ENCODE measurements at regions not wholly inside any gene's neighbourhood (a gene's known extent, or its start where the extent isn't known, plus 50 kb on each side); places are given as distances from the start of the nearest gene placed in this dataset.

GRCh38 chr4:138414202-138414601 lies 172.1 kb upstream of the SLC7A11 start:
- no peak for TF ChIP-seq EP300 (IDR thresholded peaks at IDR 0.05; ENCODE audit: borderline replicate concordance)
- no peak for TF ChIP-seq RAD21 (IDR thresholded peaks at IDR 0.05; ENCODE audit: low read depth)
- TF ChIP-seq EGR1 (IDR thresholded peaks at IDR 0.05) = no peak
- TF ChIP-seq NFIC (IDR thresholded peaks at IDR 0.05) = no peak
- no peak for TF ChIP-seq CEBPB (IDR thresholded peaks at IDR 0.05)
- TF ChIP-seq MAX (IDR thresholded peaks at IDR 0.05) = no peak
- TF ChIP-seq YY1 (IDR thresholded peaks at IDR 0.05; ENCODE audit: low read depth) = no peak
- no peak for TF ChIP-seq REST (IDR thresholded peaks at IDR 0.05; ENCODE audit: low read depth)
- no peak for TF ChIP-seq ZBTB7A (IDR thresholded peaks at IDR 0.05; ENCODE audit: low read depth)
- no peak for TF ChIP-seq TCF12 (IDR thresholded peaks at IDR 0.05; ENCODE audit: low read depth)
- TF ChIP-seq CREB1 (IDR thresholded peaks at IDR 0.05; ENCODE audit: low read depth) = no peak
- no peak for TF ChIP-seq TEAD4 (IDR thresholded peaks at IDR 0.05)
- no peak for TF ChIP-seq USF1 (IDR thresholded peaks at IDR 0.05)
- TF ChIP-seq FOXM1 (IDR thresholded peaks at IDR 0.05; ENCODE audit: borderline replicate concordance, low read depth) = no peak
- no peak for TF ChIP-seq TAF1 (IDR thresholded peaks at IDR 0.05; ENCODE audit: low read depth)

- no peak for TF ChIP-seq CEBPB (IDR thresholded peaks at IDR 0.05)
- no peak for TF ChIP-seq NFIC (IDR thresholded peaks at IDR 0.05)
- no peak for TF ChIP-seq USF1 (IDR thresholded peaks at IDR 0.05)
- no peak for TF ChIP-seq EGR1 (IDR thresholded peaks at IDR 0.05)
- TF ChIP-seq MAX (IDR thresholded peaks at IDR 0.05) = no peak
- no peak for TF ChIP-seq ZBTB7A (IDR thresholded peaks at IDR 0.05; ENCODE audit: low read depth)
- TF ChIP-seq REST (IDR thresholded peaks at IDR 0.05; ENCODE audit: low read depth) = no peak
- no peak for TF ChIP-seq TEAD4 (IDR thresholded peaks at IDR 0.05)
- no peak for TF ChIP-seq TAF1 (IDR thresholded peaks at IDR 0.05; ENCODE audit: low read depth)
- TF ChIP-seq YY1 (IDR thresholded peaks at IDR 0.05; ENCODE audit: low read depth) = no peak
- no peak for TF ChIP-seq CREB1 (IDR thresholded peaks at IDR 0.05; ENCODE audit: low read depth)
- no peak for TF ChIP-seq EP300 (IDR thresholded peaks at IDR 0.05; ENCODE audit: borderline replicate concordance)
- TF ChIP-seq RAD21 (IDR thresholded peaks at IDR 0.05; ENCODE audit: low read depth) = no peak
- TF ChIP-seq TCF12 (IDR thresholded peaks at IDR 0.05; ENCODE audit: low read depth) = no peak
Observed at GRCh38 chr4:138413273-138413672, 171.1 kb upstream of the SLC7A11 start.

GRCh38 chr4:138412847-138413246 lies 170.7 kb upstream of the SLC7A11 start:
- TF ChIP-seq EGR1 (IDR thresholded peaks at IDR 0.05) = no peak
- TF ChIP-seq MAX (IDR thresholded peaks at IDR 0.05) = no peak
- TF ChIP-seq FOXM1 (IDR thresholded peaks at IDR 0.05; ENCODE audit: borderline replicate concordance, low read depth) = no peak
- TF ChIP-seq YY1 (IDR thresholded peaks at IDR 0.05; ENCODE audit: low read depth) = no peak
- TF ChIP-seq CREB1 (IDR thresholded peaks at IDR 0.05; ENCODE audit: low read depth) = no peak
- TF ChIP-seq TAF1 (IDR thresholded peaks at IDR 0.05; ENCODE audit: low read depth) = no peak

GRCh38 chr4:138410266-138410665 lies 168.1 kb upstream of the SLC7A11 start:
- no peak for TF ChIP-seq EGR1 (IDR thresholded peaks at IDR 0.05)
- TF ChIP-seq FOXM1 (IDR thresholded peaks at IDR 0.05; ENCODE audit: borderline replicate concordance, low read depth) = no peak
- TF ChIP-seq YY1 (IDR thresholded peaks at IDR 0.05; ENCODE audit: low read depth) = no peak
- TF ChIP-seq TEAD4 (IDR thresholded peaks at IDR 0.05) = no peak
- TF ChIP-seq NFIC (IDR thresholded peaks at IDR 0.05) = no peak
- no peak for TF ChIP-seq CREB1 (IDR thresholded peaks at IDR 0.05; ENCODE audit: low read depth)
- no peak for TF ChIP-seq RAD21 (IDR thresholded peaks at IDR 0.05; ENCODE audit: low read depth)
- TF ChIP-seq MAX (IDR thresholded peaks at IDR 0.05) = no peak
- no peak for TF ChIP-seq REST (IDR thresholded peaks at IDR 0.05; ENCODE audit: low read depth)
- no peak for TF ChIP-seq USF1 (IDR thresholded peaks at IDR 0.05)
- TF ChIP-seq TAF1 (IDR thresholded peaks at IDR 0.05; ENCODE audit: low read depth) = no peak
- TF ChIP-seq TCF12 (IDR thresholded peaks at IDR 0.05; ENCODE audit: low read depth) = no peak
- TF ChIP-seq EP300 (IDR thresholded peaks at IDR 0.05; ENCODE audit: borderline replicate concordance) = no peak
- no peak for TF ChIP-seq CEBPB (IDR thresholded peaks at IDR 0.05)
- TF ChIP-seq ZBTB7A (IDR thresholded peaks at IDR 0.05; ENCODE audit: low read depth) = no peak

Data from Ishikawa (cell line).